Activated CD8-positive, alpha-beta T cell treated with anti-CD3 and anti-CD28 coated beads for 36 hours (primary cell): ENCODE measurements at regions not wholly inside any gene's neighbourhood (a gene's known extent, or its start where the extent isn't known, plus 50 kb on each side); places are given as distances from the start of the nearest gene placed in this dataset.
"Not testable (repeated sequence)": the region's sequence is repeated elsewhere in the genome, so short reads cannot be mapped to it uniquely, and the experiment has no call there.

ENCODE experiments used
- ATAC-seq: fragments of 200-7000 bp; cut with Tn5 transposase; one replicate; pipeline ENCODE4 v1.10.0; 2021; ENCODE audit warnings: mild to moderate bottlenecking, moderate library complexity
- CTCF ChIA-PET: fragments of 350-600 bp; sonication (Branson Sonifier 250); formaldehyde crosslinking; loops from one replicate; lab custom pipeline; 2021; ENCODE audit warnings: antibody characterized with exemption; lab: Charles Lee
- POLR2A ChIA-PET: fragments of 350-600 bp; sonication (Branson Sonifier 250); formaldehyde crosslinking; loops from one replicate; lab custom pipeline; 2021; ENCODE audit warnings: antibody characterized with exemption; lab: Charles Lee
- DNase-seq: peaks from one replicate; pipeline ENCODE4 v3.0.0-alpha.2; 2020
- H3K27ac Mint-ChIP-seq: one replicate; pipeline ENCODE4 v1.8.0; 2021; ENCODE audit warnings: mild to moderate bottlenecking, mixed read lengths
- H3K27me3 Mint-ChIP-seq: one replicate; pipeline ENCODE4 v1.8.0; 2021; ENCODE audit warnings: mixed read lengths
- H3K36me3 Mint-ChIP-seq: one replicate; pipeline ENCODE4 v1.8.0; 2021; ENCODE audit warnings: low read depth, mixed read lengths
- H3K4me1 Mint-ChIP-seq: one replicate; pipeline ENCODE4 v1.8.0; 2021; ENCODE audit warnings: low read depth, mixed read lengths
- H3K4me3 Mint-ChIP-seq: one replicate; pipeline ENCODE4 v1.8.0; 2021; ENCODE audit warnings: mild to moderate bottlenecking, moderate library complexity, mixed read lengths
- H3K9me3 Mint-ChIP-seq: one replicate; pipeline ENCODE4 v1.8.0; 2021; ENCODE audit warnings: mixed read lengths
- intact Hi-C: fragments of 100-400 bp; cut with micrococcal nuclease; formaldehyde crosslinking; loops from one replicate; pipeline ENCODE4 v1.10.0; 2022
- TF ChIP-seq, protein P1 (sequence below): fragments of 200-600 bp; IDR thresholded peaks from one replicate; pipeline ENCODE4 v1.8.0; 2022; ENCODE audit warnings: antibody characterized with exemption, mild to moderate bottlenecking

DNA sequence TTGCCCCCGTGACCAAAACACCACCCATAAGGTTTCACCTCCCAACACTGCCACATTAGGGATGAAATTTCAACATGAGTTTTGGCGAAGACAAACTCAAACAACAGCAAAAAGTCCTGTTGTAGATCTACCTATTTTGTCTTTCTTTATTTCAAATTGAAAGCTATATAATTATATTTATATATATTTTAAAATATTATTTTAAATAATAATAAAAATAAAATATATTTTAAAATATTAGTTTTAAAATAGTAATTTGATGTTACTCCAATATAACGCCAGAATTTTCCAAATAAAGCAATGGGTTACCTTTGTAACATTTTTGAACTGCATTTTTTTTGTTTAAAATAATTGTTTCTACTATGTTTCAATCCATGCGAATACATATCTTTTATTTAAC, 263.5 kb upstream of the USP25 start:
- DNase-seq (no peak), ATAC-seq (no peak)
- H3K4me3 Mint-ChIP-seq = no peak overlapping the region
- no peaks in the 10 kb centered on the region for H3K9me3 Mint-ChIP-seq
- ChIA-PET POLR2A (no interaction called here), CTCF (no interaction called here)
- TF ChIP-seq, protein P1, sequence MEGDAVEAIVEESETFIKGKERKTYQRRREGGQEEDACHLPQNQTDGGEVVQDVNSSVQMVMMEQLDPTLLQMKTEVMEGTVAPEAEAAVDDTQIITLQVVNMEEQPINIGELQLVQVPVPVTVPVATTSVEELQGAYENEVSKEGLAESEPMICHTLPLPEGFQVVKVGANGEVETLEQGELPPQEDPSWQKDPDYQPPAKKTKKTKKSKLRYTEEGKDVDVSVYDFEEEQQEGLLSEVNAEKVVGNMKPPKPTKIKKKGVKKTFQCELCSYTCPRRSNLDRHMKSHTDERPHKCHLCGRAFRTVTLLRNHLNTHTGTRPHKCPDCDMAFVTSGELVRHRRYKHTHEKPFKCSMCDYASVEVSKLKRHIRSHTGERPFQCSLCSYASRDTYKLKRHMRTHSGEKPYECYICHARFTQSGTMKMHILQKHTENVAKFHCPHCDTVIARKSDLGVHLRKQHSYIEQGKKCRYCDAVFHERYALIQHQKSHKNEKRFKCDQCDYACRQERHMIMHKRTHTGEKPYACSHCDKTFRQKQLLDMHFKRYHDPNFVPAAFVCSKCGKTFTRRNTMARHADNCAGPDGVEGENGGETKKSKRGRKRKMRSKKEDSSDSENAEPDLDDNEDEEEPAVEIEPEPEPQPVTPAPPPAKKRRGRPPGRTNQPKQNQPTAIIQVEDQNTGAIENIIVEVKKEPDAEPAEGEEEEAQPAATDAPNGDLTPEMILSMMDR = no peak
- intact Hi-C loops = no loop called here
- H3K27me3 Mint-ChIP-seq = peaks cover 4% of the 10 kb centered on the region
- H3K36me3 Mint-ChIP-seq = no peaks in the 10 kb centered on the region
- no peak overlapping the region for H3K27ac Mint-ChIP-seq
- H3K4me1 Mint-ChIP-seq = no peaks in the 10 kb centered on the region

DNA sequence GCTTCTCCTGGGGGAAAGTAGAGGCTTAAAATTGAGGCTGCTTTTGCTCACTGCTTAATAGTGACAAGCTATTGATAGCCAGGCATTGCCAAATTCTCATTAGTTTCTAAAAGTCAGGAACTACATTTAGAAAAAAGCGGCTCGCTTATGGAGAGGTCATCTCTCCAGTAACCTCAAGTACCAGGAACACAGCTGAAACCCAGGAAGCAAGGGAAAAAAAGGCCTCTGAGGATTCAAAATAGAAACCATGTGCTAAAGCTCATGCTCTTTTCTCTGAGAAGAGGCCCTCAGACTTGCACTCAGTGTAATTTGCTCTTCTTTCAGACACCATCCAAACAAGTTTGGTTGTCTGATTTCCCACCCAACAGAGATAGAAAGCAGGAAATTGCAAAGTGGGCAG, 261.4 kb upstream of the USP25 start:
- Mint-ChIP-seq H3K4me1 (no peaks in the 10 kb centered on the region), H3K27me3 (peaks cover 4% of the 10 kb centered on the region), H3K9me3 (no peaks in the 10 kb centered on the region), H3K27ac (no peak overlapping the region), H3K36me3 (no peaks in the 10 kb centered on the region), H3K4me3 (no peak overlapping the region)
- ChIA-PET POLR2A (no interaction called here), CTCF (interaction anchor here (0.9 kb wide), 1 partner anchor 14 kb away, joined by 4 read pairs; no protein-coding TSS in a partner anchor)
- DNase-seq (no peak), ATAC-seq (no peak)
- TF ChIP-seq, protein P1 = no peak
- intact Hi-C loops = no loop called here

DNA sequence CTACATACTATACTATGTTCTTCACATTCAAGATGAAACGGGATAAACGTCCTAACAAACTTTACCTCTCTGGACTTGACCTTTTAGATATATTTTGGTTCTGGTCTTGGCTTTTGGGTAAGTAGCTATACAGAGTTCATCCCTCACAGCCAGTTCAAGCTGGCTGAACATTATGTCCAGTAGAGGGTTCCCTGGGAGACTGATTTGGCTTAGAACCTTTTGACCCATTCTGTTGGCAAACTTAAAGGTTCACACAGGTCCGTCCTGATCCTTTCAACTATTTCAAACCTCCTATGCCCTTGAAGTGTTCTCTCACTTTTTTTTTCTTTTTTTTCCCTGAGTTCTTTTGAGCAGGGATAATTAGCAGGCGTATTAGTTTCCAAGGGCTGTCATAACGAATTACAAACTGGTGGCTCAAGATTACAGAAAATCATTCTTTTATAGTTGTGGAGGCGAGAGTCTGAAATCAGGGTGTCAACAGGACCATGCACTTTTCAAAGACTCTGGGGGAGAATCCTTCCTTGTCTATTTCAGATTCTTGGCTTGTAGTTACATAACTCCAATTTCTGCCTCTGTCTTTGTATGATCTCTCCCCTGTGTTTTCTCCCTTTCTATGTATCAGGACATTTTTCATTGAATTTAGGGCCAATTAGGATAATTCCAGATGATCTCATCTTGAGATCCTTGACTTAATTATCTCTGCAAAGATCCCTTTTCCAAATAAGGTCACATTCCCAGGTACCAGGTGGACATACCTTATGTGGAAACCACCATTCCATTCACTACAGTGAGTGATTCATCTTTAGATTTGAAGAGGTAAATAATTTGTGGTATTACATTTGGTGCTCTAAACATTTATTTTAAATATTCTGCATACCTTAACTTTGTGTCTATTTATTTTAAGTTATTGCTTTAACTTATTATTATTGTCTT, 257.4 kb upstream of the USP25 start:
- ChIA-PET POLR2A (no interaction called here), CTCF (interaction anchor here (0.7 to 1.1 kb wide), 2 partner anchors 10 to 740 kb away, joined by 3 read pairs; no protein-coding TSS in a partner anchor)
- H3K4me1 Mint-ChIP-seq = peaks cover 2% of the 10 kb centered on the region
- ATAC-seq = no peak
- H3K36me3 Mint-ChIP-seq = peaks cover 4% of the 10 kb centered on the region
- H3K27me3 Mint-ChIP-seq = peaks cover 4% of the 10 kb centered on the region
- no peak overlapping the region for H3K4me3 Mint-ChIP-seq
- intact Hi-C loops = no loop called here
- no peak for DNase-seq
- no peak overlapping the region for H3K27ac Mint-ChIP-seq
- H3K9me3 Mint-ChIP-seq = peaks cover 6% of the 10 kb centered on the region
- TF ChIP-seq, protein P1 = no peak

DNA sequence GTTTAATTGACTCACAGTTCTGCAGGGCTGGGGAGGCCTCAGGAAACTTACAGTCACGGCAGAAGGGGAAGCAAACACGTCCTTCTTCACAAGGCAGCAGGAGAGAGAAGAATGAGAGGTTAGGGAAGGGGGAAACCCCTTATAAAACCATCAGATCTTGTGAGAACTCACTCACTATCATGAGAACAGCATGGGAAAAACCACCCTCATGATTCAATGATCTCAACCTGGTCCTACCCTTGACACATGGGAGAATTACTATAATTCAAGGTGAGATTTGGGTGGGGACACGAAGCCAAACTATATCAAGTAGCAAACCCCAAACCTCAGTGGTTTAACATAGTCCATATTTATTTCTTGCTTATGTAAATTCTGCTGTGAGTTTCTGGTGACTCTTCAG, 252.0 kb upstream of the USP25 start:
- DNase-seq, H3K36me3 Mint-ChIP-seq, ATAC-seq, H3K27me3 Mint-ChIP-seq, CTCF ChIA-PET, H3K4me3 Mint-ChIP-seq, intact Hi-C loops, POLR2A ChIA-PET, H3K27ac Mint-ChIP-seq: not testable (repeated sequence)
- Mint-ChIP-seq H3K9me3 (peaks cover 13% of the 10 kb centered on the region), H3K4me1 (peaks cover 19% of the 10 kb centered on the region)

DNA sequence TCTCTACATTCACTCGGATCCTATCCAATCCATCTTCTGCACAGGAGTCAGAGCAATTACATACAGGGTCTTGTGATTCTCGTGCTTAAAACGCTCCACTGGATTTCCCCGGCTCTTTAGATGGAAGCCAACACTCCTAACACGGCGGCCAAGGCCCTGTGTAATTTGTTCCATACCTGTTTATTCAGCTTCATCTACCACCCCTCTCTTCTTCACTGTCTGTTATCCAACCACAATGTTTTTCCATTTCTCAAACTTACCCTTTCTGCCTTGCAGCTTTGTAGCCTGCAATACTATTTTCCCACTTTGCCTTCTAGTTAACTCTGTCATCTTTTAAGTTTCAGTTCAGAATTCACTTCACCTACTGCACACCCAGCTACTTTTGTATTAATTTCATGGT, 249.6 kb upstream of the USP25 start:
- DNase-seq (no peak), ATAC-seq (peak; percentile 29)
- Mint-ChIP-seq H3K4me3 (no peak overlapping the region), H3K27ac (peak overlapping the region; percentile 1), H3K27me3 (no peaks in the 10 kb centered on the region), H3K4me1 (peaks cover 21% of the 10 kb centered on the region), H3K36me3 (peaks cover 4% of the 10 kb centered on the region), H3K9me3 (peaks cover 13% of the 10 kb centered on the region)
- intact Hi-C loops = loop anchor here (5.0 kb wide), 2 partner anchors 413 to 618 kb away; no protein-coding TSS in a partner anchor
- CTCF ChIA-PET = interaction anchor here (0.5 to 1.7 kb wide), 4 partner anchors 13 to 616 kb away, joined by 3 to 5 read pairs (median 4); no protein-coding TSS in a partner anchor
- POLR2A ChIA-PET = interaction anchor here (0.6 kb wide), 1 partner anchor 39 kb away, joined by 3 read pairs; no protein-coding TSS in a partner anchor
- TF ChIP-seq, protein P1 = no peak
